ENCODE measurements at regions not wholly inside any gene's neighbourhood (a gene's known extent, or its start where the extent isn't known, plus 50 kb on each side); places are given as distances from the start of the nearest gene placed in this dataset.
A peak's percentile ranks its signal among the peaks of the same experiment; 100 is the strongest.

- no peak for ATAC-seq
- no peak overlapping the region for H3K27ac ChIP-seq
- H3K4me3 ChIP-seq: no peak overlapping the region
- intact Hi-C loops (cut with DNase I): no loop called here
- TF ChIP-seq CTCF (IDR thresholded peaks at IDR 0.05): no peak
- no peaks in the 10 kb centered on the region for H3K4me1 ChIP-seq
- peaks cover 0 to 14% of the 10 kb centered on the region in 2 donors for H3K9me3 ChIP-seq
- H3K27me3 ChIP-seq: no peaks in the 10 kb centered on the region
- H3K36me3 ChIP-seq: no peaks in the 10 kb centered on the region
- DNase-seq: no peak
These were observed 1586.9 kb downstream of the TECRL start for GRCh38 chr4:62822306-62822705.

GRCh38 chr4:62816566-62816965 lies 1592.7 kb downstream of the TECRL start:
- TF ChIP-seq CTCF (IDR thresholded peaks at IDR 0.05): no peak
- intact Hi-C loops (cut with DNase I): no loop called here
- ATAC-seq (peak; percentile 17), DNase-seq (peak in 1 of 4 donors; percentile 61)
- Histone ChIP-seq H3K36me3 (no peaks in the 10 kb centered on the region), H3K27ac (no peak overlapping the region), H3K9me3 (no peaks in the 10 kb centered on the region), H3K4me3 (no peak overlapping the region), H3K27me3 (no peaks in the 10 kb centered on the region), H3K4me1 (no peaks in the 10 kb centered on the region)

GRCh38 chr4:62814510-62815047 lies 1594.7 kb downstream of the TECRL start:
- intact Hi-C loops (cut with DNase I): no loop called here
- H3K4me3 ChIP-seq: no peak overlapping the region
- H3K27ac ChIP-seq: no peak overlapping the region

GRCh38 chr4:62806816-62807215 lies 1602.4 kb downstream of the TECRL start:
- intact Hi-C loops (cut with DNase I): no loop called here
- Histone ChIP-seq H3K9me3 (no peaks in the 10 kb centered on the region), H3K4me1 (no peaks in the 10 kb centered on the region), H3K27ac (no peak overlapping the region), H3K27me3 (no peaks in the 10 kb centered on the region), H3K36me3 (no peaks in the 10 kb centered on the region), H3K4me3 (no peak overlapping the region)
- DNase-seq (no peak), ATAC-seq (no peak)
- TF ChIP-seq CTCF (IDR thresholded peaks at IDR 0.05): no peak

More at GRCh38 chr4:62814510-62815047, 1594.7 kb downstream of the TECRL start:
- no peaks in the 10 kb centered on the region for H3K4me1 ChIP-seq
- ATAC-seq (no peak), DNase-seq (no peak)
- H3K27me3 ChIP-seq: no peaks in the 10 kb centered on the region
- H3K9me3 ChIP-seq: no peaks in the 10 kb centered on the region
- H3K36me3 ChIP-seq: no peaks in the 10 kb centered on the region
- no peak for TF ChIP-seq CTCF (IDR thresholded peaks at IDR 0.05)

GRCh38 chr4:62804075-62804474 lies 1603.9 kb downstream of the ADGRL3 start:
- no peak overlapping the region for H3K4me3 ChIP-seq
- ATAC-seq (no peak), DNase-seq (no peak)
- no peaks in the 10 kb centered on the region for H3K9me3 ChIP-seq
- no peaks in the 10 kb centered on the region for H3K27me3 ChIP-seq
- intact Hi-C loops (cut with DNase I): no loop called here
- no peak for TF ChIP-seq CTCF (IDR thresholded peaks at IDR 0.05)
- H3K36me3 ChIP-seq: no peaks in the 10 kb centered on the region
- H3K27ac ChIP-seq: no peak overlapping the region
- no peaks in the 10 kb centered on the region for H3K4me1 ChIP-seq
